BE2C (cell line): ENCODE measurements at regions not wholly inside any gene's neighbourhood (a gene's known extent, or its start where the extent isn't known, plus 50 kb on each side); places are given as distances from the start of the nearest gene placed in this dataset.
"Not testable (repeated sequence)": the region's sequence is repeated elsewhere in the genome, so short reads cannot be mapped to it uniquely, and the experiment has no call there.

ENCODE experiments used
- DNase-seq: peaks from one replicate; pipeline ENCODE4 v3.0.0-alpha.2; 2020
- H3K27me3 ChIP-seq: fragments of 250-450 bp; sonication (Bioruptor Pico); 2 replicates; pipeline ENCODE4 v1.5.1; 2020; ENCODE audit warnings: mild to moderate bottlenecking
- H3K36me3 ChIP-seq: fragments of 250-450 bp; sonication (Bioruptor Pico); 2 replicates; pipeline ENCODE4 v1.5.1; 2020; ENCODE audit warnings: mild to moderate bottlenecking
- H3K4me1 ChIP-seq: fragments of 250-450 bp; sonication (Bioruptor Pico); 2 replicates; pipeline ENCODE4 v1.5.1; 2020
- H3K4me3 ChIP-seq: 2 replicates; pipeline ENCODE4 v1.5.1; 2011; ENCODE audit warnings: low read depth, low read length
- H3K9me3 ChIP-seq: fragments of 250-450 bp; sonication (Bioruptor Pico); 2 replicates; pipeline ENCODE4 v1.5.1; 2020
- TF ChIP-seq, protein P1 (sequence below): IDR thresholded peaks from 2 replicates; pipeline ENCODE4 v1.5.1; 2012; ENCODE audit warnings: mild to moderate bottlenecking, low read depth, low read length

DNA sequence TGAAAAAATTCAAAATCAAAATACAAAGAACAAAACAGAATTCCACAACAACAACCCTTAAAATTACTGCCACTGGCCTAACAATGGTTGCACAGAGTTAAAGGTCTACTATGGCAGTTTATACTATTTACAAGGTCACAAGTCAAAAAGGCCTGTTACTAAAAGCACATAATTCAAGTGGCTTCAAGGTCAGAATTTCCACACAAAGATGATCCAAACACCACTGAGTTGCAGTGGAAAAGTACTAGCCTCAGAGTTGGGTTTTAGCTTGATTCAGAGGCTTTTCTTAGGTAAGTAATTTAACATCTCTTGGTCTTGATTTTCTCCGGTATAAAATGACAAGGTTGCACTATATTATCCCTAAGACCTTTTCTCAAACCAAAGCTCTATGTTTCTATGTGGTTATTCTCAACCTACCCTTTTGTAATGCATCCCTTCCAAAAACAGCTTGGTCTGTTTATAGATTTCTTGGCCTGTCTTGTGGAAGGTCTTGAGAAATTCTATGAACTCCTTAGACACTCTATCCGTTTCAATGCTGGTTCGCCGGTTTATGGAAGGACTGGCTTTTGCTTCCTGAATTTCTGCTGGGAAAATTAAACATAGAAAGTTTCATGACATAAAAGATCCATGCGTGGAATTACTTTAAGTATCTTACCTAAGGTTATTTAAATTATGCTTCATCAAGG is 69.5 kb downstream of the MDH2 start:
- not testable (repeated sequence) for H3K9me3 ChIP-seq, H3K4me3 ChIP-seq, H3K36me3 ChIP-seq, H3K27me3 ChIP-seq, DNase-seq, H3K4me1 ChIP-seq

DNA sequence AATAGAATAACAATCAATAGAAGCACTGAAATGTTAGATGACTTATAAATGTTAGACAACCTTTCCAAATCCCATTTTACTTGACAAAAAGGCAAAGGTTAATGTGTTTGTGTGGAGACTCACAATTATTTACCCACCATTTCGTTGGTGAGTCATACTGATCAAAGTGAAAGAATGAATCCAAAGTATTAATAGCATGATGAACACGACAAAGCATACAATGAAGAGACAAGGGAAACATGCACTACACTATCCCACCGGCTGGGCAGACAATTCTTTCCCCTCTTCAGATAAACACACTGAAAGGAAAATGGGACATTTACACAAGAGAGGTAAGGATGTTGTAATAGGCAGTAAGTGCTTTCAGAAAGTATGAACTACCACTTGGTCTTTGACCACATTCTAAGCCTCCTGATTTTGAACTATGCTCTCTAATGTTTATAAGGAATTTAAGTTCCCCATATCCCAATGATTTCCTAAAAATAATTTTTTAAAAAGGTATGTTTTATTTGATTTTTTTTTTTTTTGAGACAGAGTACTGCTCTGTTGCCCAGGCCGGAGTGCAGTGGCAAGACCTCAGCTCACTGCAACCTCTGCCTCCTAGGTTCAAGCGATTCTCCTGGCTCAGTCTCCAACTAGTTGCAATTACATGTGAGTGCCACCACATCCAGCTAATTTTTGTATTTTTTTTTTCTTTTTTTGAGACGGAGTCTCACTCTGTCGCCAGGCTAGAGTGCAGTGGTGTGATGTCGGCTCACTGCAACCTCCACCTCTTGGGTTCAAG is 70.5 kb downstream of the MDH2 start:
- not testable (repeated sequence) for H3K4me1 ChIP-seq, DNase-seq, H3K36me3 ChIP-seq, H3K27me3 ChIP-seq, H3K9me3 ChIP-seq, H3K4me3 ChIP-seq

DNA sequence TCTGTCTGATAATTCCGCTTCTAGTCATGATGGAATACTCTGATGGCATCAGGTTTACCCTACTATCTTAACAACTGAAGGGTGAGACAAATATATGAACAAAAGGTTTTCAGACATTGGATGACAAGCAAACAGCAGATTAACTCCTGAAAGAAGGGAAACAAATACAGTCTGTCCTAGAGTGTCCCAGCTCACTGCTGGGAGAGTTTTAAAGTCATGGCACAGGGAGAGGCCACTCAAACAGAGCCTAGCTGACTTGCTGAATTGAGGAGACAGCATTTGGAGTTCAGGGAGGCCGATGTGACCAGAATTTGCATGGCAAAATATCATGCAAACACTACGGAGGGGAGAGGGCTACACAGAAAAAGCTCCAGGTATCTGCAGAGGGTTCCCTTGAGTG is 73.1 kb downstream of the MDH2 start:
- H3K36me3 ChIP-seq, result no peaks in the 10 kb centered on the region
- TF ChIP-seq, protein P1, sequence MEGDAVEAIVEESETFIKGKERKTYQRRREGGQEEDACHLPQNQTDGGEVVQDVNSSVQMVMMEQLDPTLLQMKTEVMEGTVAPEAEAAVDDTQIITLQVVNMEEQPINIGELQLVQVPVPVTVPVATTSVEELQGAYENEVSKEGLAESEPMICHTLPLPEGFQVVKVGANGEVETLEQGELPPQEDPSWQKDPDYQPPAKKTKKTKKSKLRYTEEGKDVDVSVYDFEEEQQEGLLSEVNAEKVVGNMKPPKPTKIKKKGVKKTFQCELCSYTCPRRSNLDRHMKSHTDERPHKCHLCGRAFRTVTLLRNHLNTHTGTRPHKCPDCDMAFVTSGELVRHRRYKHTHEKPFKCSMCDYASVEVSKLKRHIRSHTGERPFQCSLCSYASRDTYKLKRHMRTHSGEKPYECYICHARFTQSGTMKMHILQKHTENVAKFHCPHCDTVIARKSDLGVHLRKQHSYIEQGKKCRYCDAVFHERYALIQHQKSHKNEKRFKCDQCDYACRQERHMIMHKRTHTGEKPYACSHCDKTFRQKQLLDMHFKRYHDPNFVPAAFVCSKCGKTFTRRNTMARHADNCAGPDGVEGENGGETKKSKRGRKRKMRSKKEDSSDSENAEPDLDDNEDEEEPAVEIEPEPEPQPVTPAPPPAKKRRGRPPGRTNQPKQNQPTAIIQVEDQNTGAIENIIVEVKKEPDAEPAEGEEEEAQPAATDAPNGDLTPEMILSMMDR, result no peak
- no peak for DNase-seq
- H3K4me3 ChIP-seq, result no peak overlapping the region
- H3K9me3 ChIP-seq, result no peaks in the 10 kb centered on the region
- H3K27me3 ChIP-seq, result no peaks in the 10 kb centered on the region; the same call in 1 of the 2 replicates
- no peaks in the 10 kb centered on the region for H3K4me1 ChIP-seq

DNA sequence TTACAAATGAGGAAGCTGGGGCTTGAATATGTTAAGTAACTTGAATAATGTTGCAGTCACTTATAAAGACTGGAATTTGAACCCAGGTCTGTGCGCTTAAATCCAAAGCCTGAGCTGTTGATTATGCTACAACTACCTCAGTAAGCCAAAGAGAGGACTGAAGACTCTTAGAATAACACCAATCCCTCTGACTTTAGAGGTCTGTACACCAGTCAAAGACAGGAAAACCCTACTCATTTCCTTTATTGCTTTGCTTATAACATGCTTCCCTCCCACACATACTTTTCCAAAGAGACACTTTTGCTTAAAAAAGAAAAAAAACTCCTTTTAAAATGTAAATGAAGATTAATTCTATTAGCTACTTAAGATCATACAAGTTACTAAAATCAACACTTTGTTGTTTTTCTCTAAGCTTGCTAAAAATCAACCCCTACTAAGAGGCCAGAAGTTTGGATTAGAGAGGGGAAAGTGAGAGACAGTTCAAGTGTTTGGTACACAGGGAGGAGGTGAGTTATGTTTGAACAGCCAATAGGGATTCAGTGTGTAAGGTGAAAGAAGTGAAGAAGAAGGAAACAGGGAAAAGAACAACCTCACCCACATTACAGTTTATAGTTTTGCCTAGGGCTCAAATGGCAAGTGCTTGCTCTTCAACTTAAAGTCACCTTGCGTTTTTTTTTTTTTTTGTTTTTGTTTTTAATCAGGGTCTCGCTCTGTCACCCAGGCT is 74.8 kb downstream of the MDH2 start:
- H3K36me3 ChIP-seq, result no peaks in the 10 kb centered on the region
- no peak for DNase-seq
- TF ChIP-seq, protein P1, result no peak
- no peaks in the 10 kb centered on the region for H3K4me1 ChIP-seq
- H3K9me3 ChIP-seq, result no peaks in the 10 kb centered on the region
- no peak overlapping the region for H3K4me3 ChIP-seq
- H3K27me3 ChIP-seq, result no peaks in the 10 kb centered on the region; the same call in 1 of the 2 replicates

DNA sequence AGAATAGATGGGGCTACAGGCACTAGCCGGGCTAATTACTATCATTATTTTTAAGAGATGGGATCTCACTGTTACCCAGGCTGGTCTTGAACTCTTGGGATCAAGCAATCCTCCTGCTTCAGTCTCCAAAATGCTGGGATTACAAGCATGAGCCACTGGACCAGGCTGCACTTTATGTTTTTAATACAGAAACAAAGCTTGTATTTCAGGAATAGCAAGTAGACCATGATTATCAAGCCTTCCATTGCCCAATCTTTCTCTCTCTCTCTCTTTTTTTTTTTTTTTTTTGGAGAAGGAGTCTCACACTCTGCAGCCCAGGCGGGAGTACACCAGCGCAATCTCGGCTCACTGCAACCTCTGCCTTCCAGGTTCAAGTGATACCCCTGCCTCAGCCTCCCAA is 75.4 kb downstream of the MDH2 start:
- H3K36me3 ChIP-seq, result no peaks in the 10 kb centered on the region
- TF ChIP-seq, protein P1, result no peak
- no peaks in the 10 kb centered on the region for H3K4me1 ChIP-seq

DNA sequence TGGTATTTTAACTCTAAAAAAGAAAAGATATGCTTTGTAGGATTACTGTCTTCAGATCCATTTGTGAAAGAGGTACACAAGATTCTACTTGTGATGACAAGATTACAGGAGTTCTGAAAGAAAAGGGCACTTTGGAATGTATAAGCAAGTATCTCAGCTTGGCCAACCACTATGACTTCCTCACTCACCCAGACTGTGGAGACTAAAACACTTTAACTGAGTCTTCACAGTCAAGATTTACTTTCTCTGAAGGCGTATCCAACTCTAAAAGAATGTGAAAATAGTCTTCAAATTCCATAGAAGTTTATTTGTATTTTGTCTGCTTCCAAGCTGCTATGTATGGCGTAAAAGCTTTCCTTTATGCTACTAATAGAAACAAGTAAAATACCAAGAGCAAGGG is 76.1 kb upstream of the SRRM3 start:
- H3K27me3 ChIP-seq, result no peaks in the 10 kb centered on the region; the same call in 1 of the 2 replicates
- no peak for DNase-seq
- H3K9me3 ChIP-seq, result no peaks in the 10 kb centered on the region
- TF ChIP-seq, protein P1, result no peak
- no peaks in the 10 kb centered on the region for H3K36me3 ChIP-seq
- H3K4me1 ChIP-seq, result no peaks in the 10 kb centered on the region
- no peak overlapping the region for H3K4me3 ChIP-seq

More for the DNA sequence above, 75.4 kb downstream of the MDH2 start:
- no peaks in the 10 kb centered on the region for H3K9me3 ChIP-seq
- DNase-seq, result no peak
- no peak overlapping the region for H3K4me3 ChIP-seq
- no peaks in the 10 kb centered on the region; the same call in 1 of the 2 replicates for H3K27me3 ChIP-seq

DNA sequence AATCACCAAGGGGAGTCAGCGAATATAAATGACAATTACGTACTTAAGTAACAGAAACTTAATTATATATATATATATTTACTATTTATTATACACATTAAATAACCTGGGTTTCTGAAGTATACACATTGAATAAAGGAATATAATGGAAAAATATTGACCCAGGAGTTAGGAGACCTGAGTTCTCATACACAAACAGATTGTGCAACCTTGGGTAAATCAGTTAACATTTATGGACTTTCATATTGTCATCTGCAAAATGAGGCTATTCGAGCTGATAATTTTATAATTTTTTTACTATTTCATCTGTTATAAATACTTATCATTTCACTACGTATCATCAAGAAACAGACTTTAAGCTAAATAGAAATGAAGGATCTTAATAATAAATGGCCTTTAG is 75.1 kb upstream of the SRRM3 start:
- no peaks in the 10 kb centered on the region for H3K36me3 ChIP-seq
- no peaks in the 10 kb centered on the region for H3K4me1 ChIP-seq
- H3K4me3 ChIP-seq, result no peak overlapping the region
- TF ChIP-seq, protein P1, result no peak
- peaks cover under 1% of the 10 kb centered on the region; the same call in 1 of the 2 replicates for H3K27me3 ChIP-seq
- no peak for DNase-seq
- H3K9me3 ChIP-seq, result no peaks in the 10 kb centered on the region
